ENCODE measurements at regions not wholly inside any gene's neighbourhood (a gene's known extent, or its start where the extent isn't known, plus 50 kb on each side); places are given as distances from the start of the nearest gene placed in this dataset.

GRCh38 chr5:68630354-68630753, 414.8 kb downstream of the PIK3R1 start (continued):
- TF ChIP-seq EZH2 (IDR thresholded peaks at IDR 0.05; ENCODE audit: low read depth, unreplicated experiment): no peak
- no peak for TF ChIP-seq JUNB (IDR thresholded peaks at IDR 0.05; ENCODE audit: unreplicated experiment)

DNA sequence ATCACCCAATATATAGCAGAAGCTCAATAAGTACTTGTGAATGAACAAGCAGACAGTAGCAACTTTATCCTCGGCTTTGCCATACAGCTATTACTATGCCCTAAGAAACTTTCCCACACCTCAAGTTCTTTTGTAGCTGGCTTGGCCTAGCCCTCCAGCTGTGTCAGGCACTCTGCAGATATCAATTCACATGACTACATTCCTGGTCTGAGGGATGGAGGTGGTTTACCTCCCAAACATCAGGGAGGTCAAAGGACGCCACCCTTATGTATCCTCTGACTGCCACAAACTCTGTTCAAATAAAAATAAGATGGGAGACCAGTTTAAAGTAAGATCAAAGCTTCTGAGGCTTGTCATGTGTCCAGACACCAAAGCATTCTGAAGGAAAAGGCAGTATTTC, 416.3 kb downstream of the PIK3R1 start:
- Mint-ChIP-seq H3K4me3 (no peak overlapping the region), H3K36me3 (ENCODE audit: low read depth) (no peaks in the 10 kb centered on the region), H3K27ac (no peak overlapping the region), H3K4me1 (peaks cover 7% of the 10 kb centered on the region; the same call in 1 of the 3 replicates), H3K27me3 (ENCODE audit: insufficient read depth, low read depth, poor library complexity) (peaks cover 5% of the 10 kb centered on the region), H3K9me3 (no peaks in the 10 kb centered on the region)
- Histone ChIP-seq H3K36me3 (ENCODE audit: insufficient read depth) (no peaks in the 10 kb centered on the region), H3K27me3 (ENCODE audit: insufficient read depth) (no peaks in the 10 kb centered on the region), H3K4me1 (ENCODE audit: insufficient read depth) (no peaks in the 10 kb centered on the region; the same call in 1 of the 2 replicates), H3K27ac (ENCODE audit: low read depth) (no peak overlapping the region), H3K9me2 (ENCODE audit: insufficient read depth) (peaks cover 5% of the 10 kb centered on the region; the same call in 1 of the 2 replicates), H4K20me1 (replicated peaks; ENCODE audit: insufficient read depth) (no peaks in the 10 kb centered on the region), H3F3A (replicated peaks; ENCODE audit: low read depth) (no peaks in the 10 kb centered on the region), H3K79me2 (replicated peaks; ENCODE audit: insufficient read depth) (no peaks in the 10 kb centered on the region), H3K4me3 (no peak overlapping the region), H2AFZ (peak overlapping the region; percentile 67; the same call in 1 of the 2 replicates), H3K4me2 (no peak overlapping the region)
- TF ChIP-seq, protein P1, sequence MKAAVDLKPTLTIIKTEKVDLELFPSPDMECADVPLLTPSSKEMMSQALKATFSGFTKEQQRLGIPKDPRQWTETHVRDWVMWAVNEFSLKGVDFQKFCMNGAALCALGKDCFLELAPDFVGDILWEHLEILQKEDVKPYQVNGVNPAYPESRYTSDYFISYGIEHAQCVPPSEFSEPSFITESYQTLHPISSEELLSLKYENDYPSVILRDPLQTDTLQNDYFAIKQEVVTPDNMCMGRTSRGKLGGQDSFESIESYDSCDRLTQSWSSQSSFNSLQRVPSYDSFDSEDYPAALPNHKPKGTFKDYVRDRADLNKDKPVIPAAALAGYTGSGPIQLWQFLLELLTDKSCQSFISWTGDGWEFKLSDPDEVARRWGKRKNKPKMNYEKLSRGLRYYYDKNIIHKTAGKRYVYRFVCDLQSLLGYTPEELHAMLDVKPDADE (IDR thresholded peaks at IDR 0.05): no peak
- TF ChIP-seq JUNB (IDR thresholded peaks at IDR 0.05; ENCODE audit: unreplicated experiment) (no peak), ZNF331 (CRISPR knock-in tag; IDR thresholded peaks at IDR 0.05; ENCODE audit: low read depth) (no peak), STAT1 (IDR thresholded peaks at IDR 0.05; ENCODE audit: unreplicated experiment) (no peak), EZH2 (IDR thresholded peaks at IDR 0.05; ENCODE audit: low read depth, unreplicated experiment) (no peak), REST (IDR thresholded peaks at IDR 0.05; ENCODE audit: unreplicated experiment) (no peak)
- ATAC-seq: no peak
- no peak for DNase-seq (ENCODE audit: low spot score)

GRCh38 chr5:68641211-68641610, 425.7 kb downstream of the PIK3R1 start:
- Histone ChIP-seq H3K9me2 (ENCODE audit: insufficient read depth) (no peaks in the 10 kb centered on the region), H3K27ac (ENCODE audit: low read depth) (no peak overlapping the region), H3K27me3 (ENCODE audit: insufficient read depth) (no peaks in the 10 kb centered on the region), H3K4me3 (no peak overlapping the region), H3F3A (replicated peaks; ENCODE audit: low read depth) (no peaks in the 10 kb centered on the region), H2AFZ (no peak overlapping the region), H3K36me3 (ENCODE audit: insufficient read depth) (no peaks in the 10 kb centered on the region), H3K4me2 (no peak overlapping the region), H3K79me2 (replicated peaks; ENCODE audit: insufficient read depth) (no peaks in the 10 kb centered on the region), H3K4me1 (ENCODE audit: insufficient read depth) (no peaks in the 10 kb centered on the region; the same call in 1 of the 2 replicates), H4K20me1 (replicated peaks; ENCODE audit: insufficient read depth) (no peaks in the 10 kb centered on the region)
- DNase-seq (ENCODE audit: low spot score): no peak
- H3K27ac Mint-ChIP-seq: no peak overlapping the region
- no peak for ATAC-seq
- H3K4me3 Mint-ChIP-seq: no peak overlapping the region
- H3K4me1 Mint-ChIP-seq: peaks cover 14% of the 10 kb centered on the region
- H3K9me3 Mint-ChIP-seq: no peaks in the 10 kb centered on the region
- H3K27me3 Mint-ChIP-seq (ENCODE audit: insufficient read depth, low read depth, poor library complexity): no peaks in the 10 kb centered on the region
- no peak for TF ChIP-seq CTCF (conservative IDR thresholded peaks at IDR 0.05; ENCODE audit: low read depth in 2 of 2)
- H3K36me3 Mint-ChIP-seq (ENCODE audit: low read depth): no peaks in the 10 kb centered on the region

Measured in GM23338 (cell line).